DMS153 treated with DMSO at 0.1 percent for 48 hours (cell line): ENCODE measurements at regions not wholly inside any gene's neighbourhood (a gene's known extent, or its start where the extent isn't known, plus 50 kb on each side); places are given as distances from the start of the nearest gene placed in this dataset.

Experiments used
- DNase-seq: peaks from one replicate; lab custom pipeline; 2025; ENCODE audit not compliant: unreplicated experiment; lab: John Stamatoyannopoulos, UW

- DNase-seq, result no peak
Observed at GRCh38 chr4:111639120-111639690, 506.0 kb upstream of the FAM241A start.

GRCh38 chr4:111639876-111640275 lies 505.4 kb upstream of the FAM241A start:
- DNase-seq, result no peak

- DNase-seq, result peak; percentile 71
Observed at GRCh38 chr4:111641813-111642579, 503.3 kb upstream of the FAM241A start.

- no peak for DNase-seq
Observed at GRCh38 chr4:111648056-111648455, 497.2 kb upstream of the FAM241A start.

GRCh38 chr4:111649308-111649707 lies 495.9 kb upstream of the FAM241A start:
- no peak for DNase-seq

- DNase-seq, result no peak
Observed at GRCh38 chr4:111650146-111650545, 495.1 kb upstream of the FAM241A start.

GRCh38 chr4:111650674-111651086 lies 494.6 kb upstream of the FAM241A start:
- no peak for DNase-seq

- DNase-seq, result no peak
Observed at GRCh38 chr4:111652236-111652635, 493.0 kb upstream of the FAM241A start.

GRCh38 chr4:111652986-111653385 lies 492.3 kb upstream of the FAM241A start:
- DNase-seq, result no peak

GRCh38 chr4:111662496-111662895 lies 482.8 kb upstream of the FAM241A start:
- no peak for DNase-seq

- DNase-seq, result no peak
Observed at GRCh38 chr4:111664308-111664945, 480.8 kb upstream of the FAM241A start.

- DNase-seq, result no peak
Observed at GRCh38 chr4:111666826-111667360, 478.4 kb upstream of the FAM241A start.

GRCh38 chr4:111671756-111672155 lies 473.5 kb upstream of the FAM241A start:
- no peak for DNase-seq

GRCh38 chr4:111675746-111676145 lies 469.5 kb upstream of the FAM241A start:
- no peak for DNase-seq

GRCh38 chr4:111676533-111676932 lies 468.7 kb upstream of the FAM241A start:
- no peak for DNase-seq

- no peak for DNase-seq
Observed at GRCh38 chr4:111678479-111678878, 466.8 kb upstream of the FAM241A start.

GRCh38 chr4:111678908-111679307 lies 466.3 kb upstream of the FAM241A start:
- DNase-seq, result no peak

GRCh38 chr4:111681270-111681669 lies 464.0 kb upstream of the FAM241A start:
- DNase-seq, result no peak

- DNase-seq, result no peak
Observed at GRCh38 chr4:111681751-111682150, 463.5 kb upstream of the FAM241A start.

- DNase-seq, result no peak
Observed at GRCh38 chr4:111685205-111685604, 460.0 kb upstream of the FAM241A start.

- DNase-seq, result no peak
Observed at GRCh38 chr4:111689214-111689613, 456.0 kb upstream of the FAM241A start.

GRCh38 chr4:111689731-111690130 lies 455.5 kb upstream of the FAM241A start:
- DNase-seq, result no peak
